Activated T-helper 1 cell treated with anti-CD3 and anti-CD28 coated beads, Interleukin-12 subunit alpha, Interleukin-12 subunit beta, Interleukin-2, Interleukin-4 antibody, amounts not matched to agents 30 ng/mL and 10 ng/mL and 1 ng/mL, durations not matched to agents 14 hours and 24 hours and 36 hours (primary cell): ENCODE measurements at regions not wholly inside any gene's neighbourhood (a gene's known extent, or its start where the extent isn't known, plus 50 kb on each side); places are given as distances from the start of the nearest gene placed in this dataset.
A peak's percentile ranks its signal among the peaks of the same experiment; 100 is the strongest.
"Not testable (repeated sequence)": the region's sequence is repeated elsewhere in the genome, so short reads cannot be mapped to it uniquely, and the experiment has no call there.

Source experiments
- DNase-seq: peaks from one replicate; pipeline ENCODE4 v3.0.0; 2021; ENCODE audit warnings: low spot score
- H3K27ac Mint-ChIP-seq: one replicate; pipeline ENCODE4 v1.8.0; 2021; ENCODE audit warnings: mild to moderate bottlenecking, mixed read lengths
- H3K27me3 Mint-ChIP-seq: one replicate; pipeline ENCODE4 v1.8.0; 2022; ENCODE audit warnings: mild to moderate bottlenecking, moderate library complexity, mixed read lengths; ENCODE audit not compliant: insufficient read depth
- H3K36me3 Mint-ChIP-seq: one replicate; pipeline ENCODE4 v1.8.0; 2021; ENCODE audit warnings: low read depth, mixed read lengths
- H3K4me1 Mint-ChIP-seq: one replicate; pipeline ENCODE4 v1.8.0; 2021; ENCODE audit warnings: low read depth, mixed read lengths
- H3K4me3 Mint-ChIP-seq: one replicate; pipeline ENCODE4 v1.8.0; 2021; ENCODE audit warnings: mild to moderate bottlenecking, moderate library complexity, mixed read lengths
- H3K9me3 Mint-ChIP-seq: one replicate; pipeline ENCODE4 v1.8.0; 2021; ENCODE audit warnings: mixed read lengths
- intact Hi-C: fragments of 100-400 bp; cut with micrococcal nuclease; formaldehyde crosslinking; loops from one replicate; pipeline ENCODE4 v1.15.1; 2024

GRCh38 chr3:18724456-18724855 is 299.3 kb upstream of the SATB1 start:
- Mint-ChIP-seq H3K27me3 (no peaks in the 10 kb centered on the region), H3K4me3 (peak overlapping the region; percentile 82), H3K4me1 (peaks cover 64% of the 10 kb centered on the region), H3K9me3 (peaks cover 2% of the 10 kb centered on the region), H3K36me3 (peaks cover 14% of the 10 kb centered on the region), H3K27ac (peak overlapping the region; percentile 98)
- no peak for DNase-seq
- intact Hi-C loops: no loop called here

GRCh38 chr3:18723206-18723810 is 298.2 kb upstream of the SATB1 start:
- Mint-ChIP-seq H3K9me3 (peaks cover 9% of the 10 kb centered on the region), H3K4me1 (peaks cover 69% of the 10 kb centered on the region), H3K27me3 (no peaks in the 10 kb centered on the region), H3K4me3 (peak overlapping the region; percentile 82), H3K36me3 (peaks cover 23% of the 10 kb centered on the region), H3K27ac (peak overlapping the region; percentile 98)
- intact Hi-C loops: no loop called here
- DNase-seq: no peak

- no peak for DNase-seq
- H3K36me3 Mint-ChIP-seq: peaks cover 26% of the 10 kb centered on the region
- intact Hi-C loops: no loop called here
- peaks cover 13% of the 10 kb centered on the region for H3K9me3 Mint-ChIP-seq
- no peak overlapping the region for H3K4me3 Mint-ChIP-seq
- H3K27ac Mint-ChIP-seq: no peak overlapping the region
- no peaks in the 10 kb centered on the region for H3K27me3 Mint-ChIP-seq
- H3K4me1 Mint-ChIP-seq: peaks cover 69% of the 10 kb centered on the region
These were observed 295.4 kb upstream of the SATB1 start for GRCh38 chr3:18720543-18720942.

- peak overlapping the region; percentile 98 for H3K27ac Mint-ChIP-seq
- H3K36me3 Mint-ChIP-seq: peaks cover 33% of the 10 kb centered on the region
These were observed 292.5 kb upstream of the SATB1 start for GRCh38 chr3:18717598-18717997.

GRCh38 chr3:18716821-18717220 is 291.7 kb upstream of the SATB1 start:
- no peaks in the 10 kb centered on the region for H3K27me3 Mint-ChIP-seq
- DNase-seq: no peak
- intact Hi-C loops: loop anchor here (1.0 to 2.0 kb wide), 3 partner anchors 8 to 70 kb away; no protein-coding TSS in a partner anchor
- peak overlapping the region; percentile 34 for H3K4me3 Mint-ChIP-seq
- peaks cover 33% of the 10 kb centered on the region for H3K36me3 Mint-ChIP-seq
- peaks cover 13% of the 10 kb centered on the region for H3K9me3 Mint-ChIP-seq
- H3K4me1 Mint-ChIP-seq: peaks cover 75% of the 10 kb centered on the region
- H3K27ac Mint-ChIP-seq: peak overlapping the region; percentile 98

More at GRCh38 chr3:18717598-18717997, 292.5 kb upstream of the SATB1 start:
- peaks cover 67% of the 10 kb centered on the region for H3K4me1 Mint-ChIP-seq
- H3K27me3 Mint-ChIP-seq: no peaks in the 10 kb centered on the region
- intact Hi-C loops: loop anchor here (1.0 to 2.0 kb wide), 3 partner anchors 8 to 69 kb away; no protein-coding TSS in a partner anchor
- no peak for DNase-seq
- peak overlapping the region; percentile 64 for H3K4me3 Mint-ChIP-seq
- H3K9me3 Mint-ChIP-seq: peaks cover 13% of the 10 kb centered on the region

GRCh38 chr3:18716101-18716500 is 291.0 kb upstream of the SATB1 start:
- H3K4me1 Mint-ChIP-seq: peaks cover 79% of the 10 kb centered on the region
- H3K9me3 Mint-ChIP-seq: peaks cover 13% of the 10 kb centered on the region
- H3K4me3 Mint-ChIP-seq: peak overlapping the region; percentile 34
- intact Hi-C loops: loop anchor here (2.0 kb wide), 1 partner anchor 71 kb away; no protein-coding TSS in a partner anchor
- H3K36me3 Mint-ChIP-seq: peaks cover 33% of the 10 kb centered on the region
- no peaks in the 10 kb centered on the region for H3K27me3 Mint-ChIP-seq
- DNase-seq: no peak
- peak overlapping the region; percentile 98 for H3K27ac Mint-ChIP-seq

GRCh38 chr3:18715208-18715607 is 290.1 kb upstream of the SATB1 start:
- intact Hi-C loops: no loop called here
- H3K4me3 Mint-ChIP-seq: peak overlapping the region; percentile 27

GRCh38 chr3:18713577-18713951 is 288.4 kb upstream of the SATB1 start:
- Mint-ChIP-seq H3K4me3 (peak overlapping the region; percentile 75), H3K36me3 (peaks cover 24% of the 10 kb centered on the region)

More at GRCh38 chr3:18715208-18715607, 290.1 kb upstream of the SATB1 start:
- no peaks in the 10 kb centered on the region for H3K27me3 Mint-ChIP-seq
- no peak for DNase-seq
- peaks cover 28% of the 10 kb centered on the region for H3K36me3 Mint-ChIP-seq
- H3K27ac Mint-ChIP-seq: peak overlapping the region; percentile 98
- H3K9me3 Mint-ChIP-seq: peaks cover 13% of the 10 kb centered on the region
- peaks cover 88% of the 10 kb centered on the region for H3K4me1 Mint-ChIP-seq

GRCh38 chr3:18712713-18713576 is 287.8 kb upstream of the SATB1 start:
- DNase-seq: peak; percentile 62
- H3K27ac Mint-ChIP-seq: peak overlapping the region; percentile 99
- peaks cover 6% of the 10 kb centered on the region for H3K9me3 Mint-ChIP-seq
- peak overlapping the region; percentile 75 for H3K4me3 Mint-ChIP-seq
- H3K27me3 Mint-ChIP-seq: no peaks in the 10 kb centered on the region
- H3K36me3 Mint-ChIP-seq: peaks cover 27% of the 10 kb centered on the region
- intact Hi-C loops: loop anchor here (1.0 to 2.0 kb wide), 10 partner anchors 12 to 268 kb away; no protein-coding TSS in a partner anchor
- H3K4me1 Mint-ChIP-seq: peaks cover 82% of the 10 kb centered on the region

More at GRCh38 chr3:18713577-18713951, 288.4 kb upstream of the SATB1 start:
- Mint-ChIP-seq H3K9me3 (peaks cover 3% of the 10 kb centered on the region), H3K4me1 (peaks cover 88% of the 10 kb centered on the region), H3K27ac (peak overlapping the region; percentile 99), H3K27me3 (no peaks in the 10 kb centered on the region)
- intact Hi-C loops: loop anchor here (1.0 to 2.0 kb wide), 10 partner anchors 12 to 268 kb away; no protein-coding TSS in a partner anchor
- no peak for DNase-seq

- H3K4me3 Mint-ChIP-seq: no peak overlapping the region
- H3K27ac Mint-ChIP-seq: no peak overlapping the region
- H3K36me3 Mint-ChIP-seq: peaks cover 40% of the 10 kb centered on the region
- H3K4me1 Mint-ChIP-seq: peaks cover 9% of the 10 kb centered on the region
- no peaks in the 10 kb centered on the region for H3K27me3 Mint-ChIP-seq
- DNase-seq: no peak
- intact Hi-C loops: no loop called here
- peaks cover 66% of the 10 kb centered on the region for H3K9me3 Mint-ChIP-seq
These were observed 279.2 kb upstream of the SATB1 start for GRCh38 chr3:18704326-18704725.

GRCh38 chr3:18703798-18704197 is 278.7 kb upstream of the SATB1 start:
- intact Hi-C loops: no loop called here
- H3K4me3 Mint-ChIP-seq: no peak overlapping the region
- H3K9me3 Mint-ChIP-seq: peaks cover 66% of the 10 kb centered on the region
- no peak for DNase-seq
- peaks cover 43% of the 10 kb centered on the region for H3K36me3 Mint-ChIP-seq
- H3K27ac Mint-ChIP-seq: no peak overlapping the region
- H3K4me1 Mint-ChIP-seq: peaks cover 7% of the 10 kb centered on the region
- H3K27me3 Mint-ChIP-seq: no peaks in the 10 kb centered on the region

GRCh38 chr3:18693588-18694329 is 268.6 kb upstream of the SATB1 start:
- H3K27ac Mint-ChIP-seq, H3K4me3 Mint-ChIP-seq: not testable (repeated sequence)

More at GRCh38 chr3:18693588-18694329, 268.6 kb upstream of the SATB1 start:
- DNase-seq, intact Hi-C loops, H3K27me3 Mint-ChIP-seq: not testable (repeated sequence)
- Mint-ChIP-seq H3K4me1 (peaks cover 11% of the 10 kb centered on the region), H3K36me3 (peaks cover 13% of the 10 kb centered on the region), H3K9me3 (peaks cover 21% of the 10 kb centered on the region)
